GM21390 (cell line): ENCODE measurements at regions not wholly inside any gene's neighbourhood (a gene's known extent, or its start where the extent isn't known, plus 50 kb on each side); places are given as distances from the start of the nearest gene placed in this dataset.

ENCODE experiments used
- ATAC-seq: cut with Tn5 transposase; IDR thresholded peaks from one replicate; pipeline ENCODE4 v1.9.1; 2021; ENCODE audit not compliant: unreplicated experiment

DNA sequence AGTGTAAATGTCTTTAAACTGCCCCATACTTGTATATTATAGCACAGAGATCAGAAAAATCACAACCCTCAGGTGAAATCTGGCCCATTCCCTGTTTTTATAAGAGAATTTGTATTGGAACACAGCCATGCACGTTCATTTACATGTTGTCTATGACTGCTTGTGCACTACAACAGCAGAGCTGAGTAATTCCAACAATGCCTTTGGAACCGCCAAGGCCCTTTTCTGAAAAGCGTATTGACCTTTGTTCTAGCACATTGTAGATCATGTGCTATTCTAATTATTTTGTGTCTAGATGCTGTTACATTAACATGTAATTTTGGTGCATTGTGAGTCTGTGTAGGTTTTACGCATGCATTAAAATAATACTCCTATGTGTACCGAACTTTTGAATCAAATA lies 339.6 kb downstream of the CHRM3 start:
- ATAC-seq: no peak

DNA sequence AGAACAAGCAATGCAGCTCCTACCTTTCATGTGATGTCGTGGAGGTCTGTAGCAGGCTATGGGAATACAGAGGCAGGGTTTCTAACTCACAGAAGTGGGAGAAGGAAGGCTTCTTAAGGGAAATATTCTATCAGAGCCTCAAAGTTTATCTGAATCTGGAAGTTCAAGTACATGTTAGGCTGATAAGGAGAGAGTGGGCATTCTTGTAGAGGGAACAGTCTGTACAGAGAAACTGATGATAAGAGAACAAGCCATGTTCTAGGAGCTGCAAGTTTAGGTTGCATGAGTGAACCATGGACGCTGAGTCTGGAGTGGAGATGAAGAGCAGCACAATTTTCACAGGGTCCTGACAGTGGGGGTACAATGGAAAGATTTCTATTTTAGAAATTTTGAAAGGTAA lies 344.0 kb downstream of the CHRM3 start:
- ATAC-seq: no peak

DNA sequence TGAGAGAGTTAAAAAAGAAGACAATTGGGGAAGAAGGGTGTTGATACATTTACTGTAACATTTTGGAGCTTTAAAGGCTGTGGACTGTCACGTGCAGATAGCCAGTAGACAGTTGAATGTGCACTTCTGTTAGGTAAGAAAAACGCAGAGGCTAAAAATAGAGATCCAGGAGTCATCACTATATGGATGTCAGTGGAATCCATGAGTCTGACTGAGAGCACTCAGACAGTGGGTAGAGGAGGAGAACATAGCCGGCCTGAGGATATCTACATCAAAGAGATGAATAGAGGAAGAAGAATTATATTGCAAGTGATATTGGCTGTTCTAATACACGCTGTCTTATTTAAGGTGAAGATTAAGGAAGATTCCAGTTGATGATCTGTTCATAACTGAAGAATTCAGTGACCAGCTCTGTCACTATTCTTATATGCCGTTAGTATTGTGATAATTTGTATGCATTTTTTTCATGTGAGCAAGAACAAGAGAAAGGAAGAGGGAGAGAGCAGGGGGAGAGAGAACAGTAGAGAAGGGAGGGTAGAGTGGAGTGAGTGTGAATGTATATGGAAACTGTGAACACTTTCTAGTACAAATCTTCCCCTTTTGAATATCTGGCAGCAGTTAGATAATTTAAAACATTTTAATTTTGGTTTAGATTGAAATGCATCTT lies 344.8 kb downstream of the CHRM3 start:
- no peak for ATAC-seq

DNA sequence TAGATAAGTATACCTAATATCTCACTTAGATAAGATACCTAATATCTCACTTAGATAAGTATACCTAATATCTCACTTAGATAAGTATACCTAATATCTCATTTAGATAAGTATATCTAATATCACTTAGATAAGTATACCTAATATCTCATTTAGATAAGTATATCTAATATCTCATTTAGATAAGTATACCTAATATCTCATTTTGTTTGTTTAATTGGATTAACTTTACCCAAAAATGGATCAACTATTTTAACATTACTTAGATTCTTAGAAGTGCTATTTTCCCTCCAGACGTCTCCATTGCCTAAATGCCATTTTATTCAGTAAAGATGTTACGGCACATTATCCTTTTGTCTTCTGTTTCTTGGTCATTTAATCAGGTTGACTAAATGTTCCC lies 346.4 kb downstream of the CHRM3 start:
- ATAC-seq: no peak

DNA sequence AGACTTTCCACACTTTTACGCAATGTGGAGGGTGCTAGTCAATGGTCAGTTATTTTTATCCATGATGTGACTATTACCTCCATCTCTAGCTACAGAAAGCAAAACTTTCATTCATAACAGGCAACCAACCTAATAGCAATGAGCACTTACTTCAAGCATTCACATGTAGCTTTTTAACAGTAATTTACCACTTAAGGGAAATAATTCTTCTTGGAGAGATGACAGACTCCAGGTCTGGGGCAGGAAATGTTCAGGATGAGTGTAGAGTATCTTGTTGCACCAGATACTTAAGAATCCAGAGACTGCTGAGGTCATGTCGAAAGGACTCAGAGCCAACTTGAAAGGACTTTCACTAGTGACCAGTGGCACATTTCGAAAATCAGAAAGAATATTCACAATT lies 347.6 kb downstream of the CHRM3 start:
- no peak for ATAC-seq

DNA sequence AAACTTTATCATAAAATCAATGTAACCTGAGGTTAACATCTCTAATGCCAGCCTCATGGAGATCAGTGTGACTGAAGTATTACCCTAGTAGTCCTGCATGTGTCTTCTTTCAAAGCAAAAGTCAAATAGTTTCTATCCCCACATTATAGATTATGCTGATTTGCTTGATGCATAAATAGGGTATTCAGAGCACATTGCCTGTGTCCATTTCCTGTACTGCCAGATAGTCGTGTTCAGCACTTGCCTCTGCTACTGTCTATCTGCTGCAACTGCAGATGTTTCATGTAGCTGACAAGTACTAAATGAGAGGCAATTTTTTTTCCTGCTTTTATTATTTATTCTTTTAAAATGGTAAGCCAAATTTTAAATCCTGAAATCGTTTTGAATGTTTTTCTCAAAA lies 348.7 kb downstream of the CHRM3 start:
- ATAC-seq: no peak

DNA sequence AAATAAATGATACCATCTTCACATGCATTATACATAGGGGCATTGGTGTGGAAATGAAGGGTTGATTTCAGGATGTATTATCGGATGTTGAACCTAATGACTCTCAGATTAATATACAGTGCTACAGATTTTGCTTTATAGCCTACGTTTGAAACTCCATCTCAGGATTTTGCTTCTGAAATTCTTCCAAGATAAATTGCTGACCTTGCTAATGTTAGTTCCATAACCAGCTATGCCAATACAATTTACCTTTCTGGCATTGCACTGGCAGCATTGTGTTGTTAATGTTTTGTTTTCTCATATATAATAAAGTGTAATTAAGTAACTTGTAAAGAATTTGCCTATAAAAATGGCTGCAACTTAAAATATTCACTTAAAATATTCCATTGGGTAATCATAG lies 350.1 kb downstream of the CHRM3 start:
- no peak for ATAC-seq

DNA sequence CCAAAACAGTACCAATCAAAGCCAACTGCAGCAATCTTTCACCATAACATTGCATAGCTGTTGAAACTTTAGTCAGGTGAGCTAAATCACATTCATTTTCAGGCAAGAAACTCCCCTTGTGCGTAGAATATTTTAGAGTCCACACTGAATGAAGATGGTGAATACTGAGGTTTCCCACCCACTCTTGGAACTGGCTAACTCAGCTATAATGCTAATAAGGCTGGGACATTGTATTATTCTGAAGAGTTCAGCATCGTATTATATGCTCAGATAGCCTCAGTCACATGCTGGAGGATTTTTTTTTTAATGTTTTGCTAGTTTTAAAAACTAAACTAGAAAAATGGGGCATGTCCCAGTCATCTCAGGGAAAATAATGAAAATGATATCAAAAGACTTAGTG lies 352.3 kb upstream of the FMN2 start:
- ATAC-seq: no peak

DNA sequence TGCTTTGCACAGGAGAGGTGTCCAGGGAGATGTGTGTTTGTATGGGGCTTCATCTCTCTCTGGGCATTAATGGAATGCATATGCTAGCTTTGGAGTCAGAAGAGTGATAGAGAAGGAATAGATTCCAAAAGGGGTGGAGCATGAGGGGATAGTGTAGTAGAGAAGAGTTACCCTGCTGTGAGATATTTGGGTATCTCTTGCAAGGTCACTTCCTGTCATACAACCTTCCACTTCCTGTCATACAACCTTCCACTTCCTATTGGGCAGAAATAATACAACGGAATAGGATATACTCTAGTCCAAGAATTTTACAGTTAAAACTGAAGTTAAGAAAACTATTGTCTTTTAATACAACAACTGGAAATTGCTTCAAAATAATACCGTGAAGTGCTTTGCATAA lies 351.8 kb upstream of the FMN2 start:
- ATAC-seq: no peak

DNA sequence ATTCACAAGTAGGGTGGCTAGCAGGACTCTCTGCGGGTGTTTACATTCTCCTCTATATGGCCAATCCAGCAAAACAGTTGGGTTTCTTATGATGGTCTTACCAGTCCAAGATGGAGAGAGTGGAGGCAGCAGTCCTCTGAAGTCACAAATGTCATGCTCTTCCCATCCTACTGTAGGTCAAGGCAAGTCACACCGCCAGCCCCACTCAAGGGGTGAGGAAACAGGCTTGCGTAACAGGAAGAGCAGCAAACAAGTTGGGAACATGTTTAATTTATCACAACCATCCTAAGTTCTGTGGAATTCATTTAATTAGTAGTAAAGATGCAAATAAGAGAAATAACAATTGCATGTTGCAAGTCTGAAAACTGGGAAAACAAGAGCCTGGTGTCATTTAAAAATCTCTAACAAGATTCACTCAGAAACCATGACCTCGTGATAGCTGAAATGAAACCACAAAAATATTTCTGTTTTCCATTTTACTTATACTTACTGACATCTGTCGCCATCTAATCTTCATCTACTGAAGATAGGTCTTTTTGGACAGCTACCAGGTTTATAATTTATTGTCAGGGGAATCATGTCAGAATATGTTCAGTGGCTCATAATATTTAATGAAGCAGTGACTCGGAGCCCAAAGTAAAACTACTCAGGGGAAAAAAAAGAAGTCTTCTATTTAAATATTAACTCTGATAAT lies 349.1 kb upstream of the FMN2 start:
- no peak for ATAC-seq

DNA sequence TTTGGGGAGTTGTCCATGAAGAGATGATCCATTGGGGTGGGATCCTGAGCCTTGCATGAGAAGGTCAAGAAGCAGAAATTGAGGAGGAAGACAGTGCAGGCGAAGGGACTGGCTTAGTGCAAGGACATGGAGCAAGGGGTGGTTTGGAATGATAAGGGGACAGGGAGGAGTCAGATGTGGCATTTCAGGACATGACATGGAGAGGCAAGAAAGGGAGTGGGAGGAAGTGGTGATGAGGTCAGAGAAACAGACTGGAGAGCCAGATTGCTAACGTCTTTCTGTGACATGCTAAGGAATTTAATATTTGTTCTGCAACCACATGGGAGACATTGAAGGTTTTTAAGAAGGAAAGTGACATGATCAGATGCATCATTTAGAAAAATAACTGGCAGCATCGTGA lies 346.8 kb upstream of the FMN2 start:
- no peak for ATAC-seq

DNA sequence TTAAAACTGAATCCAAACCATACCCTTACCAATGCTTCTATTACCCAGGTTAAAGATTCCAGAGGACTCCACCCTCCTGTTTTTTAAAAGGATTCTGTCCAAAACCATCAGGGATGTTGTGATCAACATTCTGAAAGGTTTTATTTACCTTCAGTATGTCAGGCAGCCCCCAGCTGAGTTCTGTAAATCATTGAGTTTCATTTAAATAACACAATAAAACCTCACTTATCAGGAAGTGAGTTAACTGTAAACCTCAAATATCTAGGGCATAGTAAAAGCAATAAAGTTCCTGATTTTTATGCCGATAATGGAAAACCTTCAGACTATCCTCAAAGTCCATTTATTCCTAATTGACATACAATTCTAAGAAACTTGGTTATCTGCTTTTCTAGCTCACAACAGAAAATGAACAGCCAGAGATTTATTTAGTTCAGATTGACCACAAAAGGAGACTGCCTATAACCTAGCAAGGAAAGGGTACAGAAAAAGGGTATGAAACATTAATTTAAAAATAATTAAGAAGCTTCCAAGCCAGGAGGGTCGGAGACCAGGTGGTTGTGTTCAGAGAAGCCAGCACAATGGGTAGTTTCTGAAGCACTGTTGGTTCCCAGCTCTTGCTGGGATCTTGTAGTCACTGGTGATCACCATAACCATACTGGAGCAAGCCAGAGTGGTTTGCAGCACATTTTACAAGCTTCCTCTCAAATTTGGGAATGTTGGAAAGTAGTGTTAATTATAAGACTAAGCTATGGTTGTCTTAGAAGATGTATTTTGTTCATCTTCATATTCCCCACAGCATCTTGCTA lies 336.4 kb upstream of the FMN2 start:
- no peak for ATAC-seq

DNA sequence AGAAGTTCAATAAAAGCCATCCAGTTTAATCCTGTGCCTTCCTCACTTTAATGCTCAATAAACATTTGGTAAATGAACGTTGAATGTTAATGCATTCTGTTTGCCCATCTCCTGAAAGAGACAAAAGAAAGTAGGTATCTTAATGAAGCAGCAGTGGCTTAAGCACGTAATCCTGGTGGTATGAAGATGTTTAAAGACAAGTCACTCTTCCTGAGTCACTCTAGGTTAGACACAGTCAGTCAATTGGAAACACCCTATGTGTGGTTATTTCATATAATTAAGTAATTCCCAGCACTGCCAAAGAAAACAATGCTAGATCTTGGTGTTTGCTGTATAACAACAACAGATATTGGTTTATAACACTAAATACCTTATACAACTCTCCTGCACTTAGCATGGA lies 334.0 kb upstream of the FMN2 start:
- ATAC-seq: no peak

DNA sequence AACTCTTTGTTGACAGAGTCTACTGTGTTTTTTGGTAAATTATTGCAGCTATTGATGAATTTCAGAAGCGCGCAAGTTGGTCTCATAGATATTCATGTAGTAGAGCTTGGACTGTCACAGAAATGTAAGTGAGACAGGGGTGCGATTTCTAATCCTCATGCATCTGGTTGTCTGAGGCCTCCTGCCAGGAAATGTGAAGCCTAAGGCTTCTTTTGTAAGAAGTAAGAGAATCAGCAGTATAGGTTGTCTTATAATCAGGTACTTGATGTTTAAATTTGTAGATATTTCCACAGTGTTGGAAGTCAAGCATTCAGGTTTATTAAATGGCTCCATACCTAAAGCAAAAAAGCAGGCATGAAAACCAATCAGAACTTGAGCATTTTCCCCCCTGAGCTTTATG lies 332.9 kb upstream of the FMN2 start:
- ATAC-seq: no peak

DNA sequence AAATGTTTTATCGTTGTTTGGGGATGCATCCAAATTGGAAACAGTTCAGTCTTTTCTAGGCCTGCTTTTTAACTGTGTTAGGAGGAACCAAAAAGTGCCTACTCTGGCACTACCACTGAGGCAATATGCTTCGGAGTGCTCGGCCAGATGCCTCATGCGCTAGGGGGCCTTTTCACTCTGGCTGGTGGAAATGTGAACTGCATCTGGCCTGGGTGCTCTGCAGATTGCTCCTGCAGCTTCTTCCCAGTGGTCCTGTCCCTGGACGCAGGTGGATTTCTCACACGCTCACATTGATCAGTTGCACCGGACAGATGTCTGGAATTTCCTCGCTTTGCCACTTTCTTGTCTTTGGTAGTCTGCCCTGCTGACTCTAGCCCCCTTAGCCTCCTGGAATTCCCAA lies 330.2 kb upstream of the FMN2 start:
- ATAC-seq: no peak

DNA sequence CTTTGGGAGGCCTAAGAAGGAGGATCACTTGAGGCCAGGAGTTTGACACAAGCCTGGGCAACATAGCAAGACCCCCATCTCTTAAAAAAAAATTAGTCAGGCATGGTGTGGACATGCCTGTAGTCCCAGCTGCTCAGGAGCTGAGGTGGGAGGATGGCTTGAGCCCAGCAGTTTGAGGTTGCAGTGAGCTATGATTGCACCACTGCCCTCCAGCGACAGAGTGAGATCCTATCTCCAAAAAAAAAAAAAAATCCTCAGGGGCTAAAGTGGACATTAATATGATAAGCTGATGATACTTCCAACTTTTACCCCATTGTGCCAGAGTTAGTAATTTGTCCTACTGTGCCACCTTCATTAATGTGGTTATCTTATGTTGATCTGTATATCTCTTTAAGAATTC lies 327.8 kb upstream of the FMN2 start:
- no peak for ATAC-seq

DNA sequence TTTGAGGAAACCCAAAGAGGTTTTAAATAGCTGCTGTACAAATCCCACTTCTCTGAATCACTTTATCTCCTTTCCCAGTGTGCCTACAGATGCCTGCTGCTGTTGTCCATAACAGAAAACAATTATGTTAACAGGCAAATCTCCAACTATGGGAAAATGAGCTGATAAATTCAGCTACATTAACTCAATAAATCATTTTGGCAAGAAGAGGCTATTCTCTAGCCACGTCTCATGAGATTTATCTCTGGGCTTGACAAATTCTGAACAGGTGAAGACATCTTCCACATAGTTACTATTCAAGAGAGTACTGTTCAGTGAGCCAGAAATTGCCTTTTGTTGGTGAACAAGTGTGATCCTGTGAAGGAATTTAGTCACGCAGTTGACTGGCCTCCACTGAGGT lies 327.1 kb upstream of the FMN2 start:
- ATAC-seq: no peak

DNA sequence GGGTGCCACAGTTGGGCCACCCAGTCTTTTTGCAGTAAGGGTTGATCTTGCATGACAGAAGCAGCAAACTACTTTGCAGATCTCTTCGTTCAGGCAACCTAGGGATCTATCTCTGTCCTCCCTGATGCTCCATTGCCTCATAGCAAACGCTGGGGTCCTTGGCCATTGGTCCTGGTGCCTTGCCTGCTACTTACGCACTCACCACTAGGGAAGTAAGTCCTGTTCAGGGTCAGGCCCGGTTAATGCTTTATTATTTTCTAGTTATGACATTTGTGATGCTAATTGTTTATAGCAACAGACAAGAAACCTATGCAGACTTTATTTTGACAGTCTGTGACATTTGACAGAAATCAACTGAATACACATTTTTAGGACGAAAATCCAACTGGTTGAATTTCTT lies 326.5 kb upstream of the FMN2 start:
- no peak for ATAC-seq

DNA sequence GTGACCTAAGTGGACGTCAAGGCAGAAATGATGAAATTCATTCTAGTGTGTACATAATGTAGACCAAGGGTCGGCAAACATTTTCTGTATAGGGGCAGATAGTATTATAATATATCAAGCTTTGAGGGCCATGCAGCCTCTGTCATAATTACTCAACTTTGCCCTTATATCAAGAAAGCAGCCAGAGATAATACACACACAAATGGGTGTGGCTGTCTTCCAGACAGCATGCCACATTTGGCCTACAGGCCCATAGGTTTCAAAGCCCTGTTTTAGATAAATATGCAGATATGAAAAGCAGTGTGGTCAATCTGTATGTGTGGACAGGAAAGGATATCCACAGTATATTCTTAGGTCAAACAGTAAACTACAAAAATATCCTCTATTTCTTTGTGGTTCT lies 320.1 kb upstream of the FMN2 start:
- ATAC-seq: no peak

DNA sequence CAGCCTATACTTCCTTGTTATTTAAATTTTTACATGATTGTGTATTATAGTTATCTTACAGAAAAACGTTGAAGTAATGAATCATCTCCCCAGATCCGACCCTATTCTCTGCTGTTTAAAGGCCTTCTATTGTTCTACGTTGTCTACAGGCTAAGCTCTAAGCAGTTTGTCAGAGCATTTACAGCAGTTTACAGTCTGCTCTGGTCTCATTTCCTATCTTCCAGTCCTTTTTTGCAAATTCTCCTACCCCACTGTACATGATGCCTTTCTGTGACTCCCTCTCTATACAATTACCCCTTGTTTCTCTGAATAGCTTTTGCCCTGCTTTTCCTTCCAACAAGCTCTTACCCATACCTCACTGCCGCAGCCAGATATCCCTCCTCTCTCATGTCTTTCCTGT lies 319.2 kb upstream of the FMN2 start:
- no peak for ATAC-seq

DNA sequence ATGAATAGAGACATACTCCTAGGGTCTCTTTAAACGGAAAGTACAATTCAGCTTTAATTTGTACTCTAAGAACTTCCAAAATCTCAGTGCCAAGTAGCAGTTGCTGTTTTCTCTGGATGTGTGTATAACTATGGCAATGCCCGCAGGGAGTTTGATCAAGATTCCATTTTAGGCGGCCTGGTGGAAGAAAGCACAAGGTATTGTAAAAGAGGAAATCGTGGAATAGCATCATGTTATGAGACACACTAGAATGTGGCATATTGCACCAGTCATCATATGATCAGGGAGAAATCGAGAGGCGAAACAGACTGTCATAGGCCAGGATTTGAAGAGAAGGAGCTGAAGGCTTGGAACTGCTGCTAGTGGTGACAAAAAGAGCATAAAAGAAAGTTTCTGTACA lies 316.2 kb upstream of the FMN2 start:
- ATAC-seq: no peak

DNA sequence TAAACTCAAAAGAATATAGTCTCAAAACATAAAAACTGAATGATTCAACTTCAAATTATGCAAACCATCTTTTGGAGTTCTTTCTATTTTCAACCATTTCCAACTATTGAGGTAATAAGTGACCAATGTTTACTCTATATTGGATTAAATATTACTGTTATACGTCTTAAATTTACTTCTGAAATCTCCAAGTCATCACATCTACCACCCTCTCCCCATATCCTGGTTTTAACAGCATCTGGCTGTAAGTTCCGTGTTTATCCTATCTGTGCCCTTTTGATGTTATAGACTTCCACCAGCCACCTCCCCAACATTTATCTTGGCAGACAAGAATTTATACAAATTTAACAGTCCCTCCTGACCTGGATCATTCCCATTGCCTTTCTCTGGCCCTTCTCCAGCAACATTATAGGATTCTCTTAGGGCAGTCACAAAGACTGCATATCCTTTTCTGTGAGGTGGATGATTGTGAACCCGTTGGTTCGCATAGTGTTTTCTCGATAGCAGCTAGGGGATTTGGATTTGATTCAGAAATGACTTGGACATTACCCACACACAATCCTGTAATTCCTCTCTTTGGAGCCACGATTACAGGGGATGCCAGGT lies 313.4 kb upstream of the FMN2 start:
- ATAC-seq: no peak
